ENCODE measurements at regions not wholly inside any gene's neighbourhood (a gene's known extent, or its start where the extent isn't known, plus 50 kb on each side); places are given as distances from the start of the nearest gene placed in this dataset.
A peak's percentile ranks its signal among the peaks of the same experiment; 100 is the strongest.
"Not testable (repeated sequence)": the region's sequence is repeated elsewhere in the genome, so short reads cannot be mapped to it uniquely, and the experiment has no call there.

DNA sequence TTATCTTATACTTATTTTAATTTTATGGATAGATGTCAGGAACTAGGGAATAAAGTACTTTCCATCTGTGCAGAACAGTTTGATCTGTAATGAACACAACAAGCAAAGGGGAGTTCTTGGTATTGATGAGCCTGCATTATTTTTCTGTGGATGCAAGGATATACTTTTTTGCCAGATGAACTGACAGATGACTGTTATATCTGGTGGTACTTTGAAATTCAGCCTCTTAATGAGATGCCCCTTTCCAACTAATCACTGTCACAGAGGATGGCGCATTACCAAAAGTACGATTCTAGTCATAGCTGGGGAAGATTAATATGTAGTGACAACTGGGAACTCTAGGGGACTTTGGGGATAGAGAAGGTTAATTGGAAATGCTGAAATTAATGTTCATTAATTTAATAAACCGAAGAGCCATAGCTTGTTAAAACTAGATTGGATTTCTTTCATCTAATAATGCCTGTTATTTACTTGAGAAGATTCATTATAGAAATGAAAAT lies 603.4 kb upstream of the CNTN5 start:
- no peak for TF ChIP-seq CTCF (conservative IDR thresholded peaks at IDR 0.05; ENCODE audit: low read depth, low read length)
- DNase-seq (ENCODE audit: low read depth), result no peak

DNA sequence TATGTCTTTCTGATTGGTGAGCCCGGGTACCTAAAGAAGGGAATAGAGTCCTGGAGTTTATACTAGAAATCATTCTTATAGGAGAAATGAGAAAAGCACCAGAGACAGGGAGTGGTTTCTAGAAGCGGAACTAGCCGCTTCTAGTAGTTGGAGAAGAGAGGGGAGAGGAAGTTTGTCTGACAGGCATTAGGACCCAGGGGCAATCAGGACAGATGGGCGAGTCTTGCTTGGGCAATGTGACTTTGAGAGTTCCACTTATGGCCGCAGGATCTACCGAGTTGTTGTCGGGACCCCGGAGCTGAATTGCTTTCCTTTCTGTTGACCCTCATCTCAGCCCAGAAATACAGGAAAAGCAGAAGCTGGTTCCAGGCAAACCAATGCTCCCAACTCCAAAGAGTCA lies 596.8 kb upstream of the CNTN5 start:
- DNase-seq (ENCODE audit: low read depth), result no peak
- no peak overlapping the region for H3K4me3 ChIP-seq (ENCODE audit: low read depth, low read length)
- TF ChIP-seq CTCF (conservative IDR thresholded peaks at IDR 0.05; ENCODE audit: low read depth, low read length), result no peak

More for the DNA sequence above, 603.4 kb upstream of the CNTN5 start:
- no peak overlapping the region for H3K4me3 ChIP-seq (ENCODE audit: low read depth, low read length)

DNA sequence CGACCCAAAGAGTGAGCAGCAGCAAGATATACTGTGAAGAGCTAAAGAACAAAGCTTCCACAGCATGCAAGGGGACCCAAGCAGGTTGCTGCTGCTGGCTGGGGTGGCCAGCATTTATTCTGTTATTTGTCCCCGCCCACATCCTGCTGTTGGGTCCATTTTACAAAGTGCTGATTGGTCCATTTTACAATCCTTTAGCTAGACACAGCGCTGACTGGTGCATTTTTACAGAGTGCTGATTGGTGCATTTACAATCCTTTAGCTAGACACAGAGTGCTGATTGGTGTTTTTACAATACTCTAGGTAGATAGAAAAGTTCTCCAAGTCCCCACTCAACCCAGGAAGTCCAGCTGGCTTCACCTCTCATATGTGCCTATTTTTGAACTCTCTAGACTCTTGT lies 596.0 kb upstream of the CNTN5 start:
- not testable (repeated sequence) for H3K4me3 ChIP-seq (ENCODE audit: low read depth, low read length); DNase-seq (ENCODE audit: low read depth)

DNA sequence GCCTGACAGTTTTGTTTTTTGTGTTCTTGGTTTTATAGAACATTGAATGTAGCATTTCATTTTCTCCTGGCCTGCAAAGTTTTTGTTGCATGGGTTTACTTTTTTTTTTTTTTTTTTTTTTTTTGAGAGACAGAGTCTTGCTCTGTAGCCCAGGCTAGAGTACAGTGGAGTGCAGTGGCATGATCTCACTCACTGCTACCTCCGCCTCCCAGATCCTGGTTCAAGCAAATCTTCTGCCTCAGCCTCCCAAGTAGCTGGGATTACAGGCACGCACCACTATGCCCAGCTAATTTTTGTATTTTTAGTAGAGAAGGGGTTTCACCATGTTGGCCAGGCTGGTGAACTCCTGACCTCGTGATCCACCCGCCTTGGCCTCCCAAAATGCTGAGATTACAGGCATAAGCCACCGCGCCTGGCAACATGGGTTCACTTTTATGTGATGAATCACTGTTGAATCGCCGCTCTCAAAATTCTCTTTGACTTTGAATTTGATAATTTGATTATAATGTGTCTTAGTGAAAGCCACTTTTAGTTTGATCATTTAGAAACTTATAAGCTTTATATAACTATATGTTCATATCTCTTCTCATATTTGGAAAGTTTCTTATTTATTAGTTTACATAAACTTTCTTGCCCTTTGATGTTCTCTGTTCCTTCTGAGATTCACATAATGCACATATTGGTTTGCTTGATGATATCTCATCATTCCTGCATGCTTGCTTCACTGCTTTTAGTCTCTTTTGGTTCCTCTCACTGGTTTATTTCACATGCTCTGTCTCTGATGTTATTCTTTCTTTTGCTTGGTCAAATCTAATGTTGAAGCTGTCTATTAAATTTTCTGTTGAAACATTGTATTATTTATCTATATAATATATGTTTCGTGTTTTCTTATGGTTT lies 589.0 kb upstream of the CNTN5 start:
- DNase-seq (ENCODE audit: low read depth), result no peak
- TF ChIP-seq CTCF (conservative IDR thresholded peaks at IDR 0.05; ENCODE audit: low read depth, low read length), result no peak
- no peak overlapping the region for H3K4me3 ChIP-seq (ENCODE audit: low read depth, low read length)

GRCh38 chr11:98434296-98434695 lies 586.5 kb upstream of the CNTN5 start:
- no peak for DNase-seq (ENCODE audit: low read depth)
- TF ChIP-seq CTCF (conservative IDR thresholded peaks at IDR 0.05; ENCODE audit: low read depth, low read length), result no peak
- no peak overlapping the region for H3K4me3 ChIP-seq (ENCODE audit: low read depth, low read length)

- no peak for DNase-seq (ENCODE audit: low read depth)
- no peak overlapping the region for H3K4me3 ChIP-seq (ENCODE audit: low read depth, low read length)
- no peak for TF ChIP-seq CTCF (conservative IDR thresholded peaks at IDR 0.05; ENCODE audit: low read depth, low read length)
Measured at GRCh38 chr11:98453378-98453777, 567.4 kb upstream of the CNTN5 start.

- peak; percentile 25 for TF ChIP-seq CTCF (conservative IDR thresholded peaks at IDR 0.05; ENCODE audit: low read depth, low read length)
- no peak overlapping the region for H3K4me3 ChIP-seq (ENCODE audit: low read depth, low read length)
- DNase-seq (ENCODE audit: low read depth), result peak; percentile 1
Measured at GRCh38 chr11:98455500-98456307, 565.0 kb upstream of the CNTN5 start.
